HepG2 (cell line): ENCODE measurements at regions not wholly inside any gene's neighbourhood (a gene's known extent, or its start where the extent isn't known, plus 50 kb on each side); places are given as distances from the start of the nearest gene placed in this dataset.
A peak's percentile ranks its signal among the peaks of the same experiment; 100 is the strongest.

Experiments
- ATAC-seq: fragments of 200-7000 bp; cut with Tn5 transposase; 3 replicates; pipeline ENCODE4 v1.9.1; 2020; ENCODE audit warnings: mild to moderate bottlenecking, moderate library complexity
- BruUV-seq: library from RNA; stranded (reverse); fragments of 400-500 nt; replicated peaks from 2 replicates; lab custom pipeline; 2021; lab: Mats Ljungman, UMichigan
- CTCF ChIA-PET: fragments of 300-600 bp; formaldehyde crosslinking; extraction: SDS; loops from one replicate; lab custom pipeline; 2021; ENCODE audit warnings: low total read pairs, inconsistent platforms, low intra/inter-chr PET ratio; lab: Yijun Ruan, JAX
- POLR2A ChIA-PET: fragments of 350-600 bp; sonication (Branson Sonifier 250); formaldehyde crosslinking; loops from one replicate; lab custom pipeline; 2020; ENCODE audit warnings: antibody characterized with exemption, inconsistent platforms; lab: Yijun Ruan, JAX
- DNase-seq: peaks from one replicate; pipeline ENCODE4 v3.0.0-alpha.2; 2015; ENCODE audit warnings: low spot score
- FAIRE-seq: peaks from 3 replicates; lab custom pipeline; 2011; peaks lifted over from hg19 to GRCh38; lab: Jason Lieb, UNC
- H2AFZ ChIP-seq: one replicate; pipeline ENCODE4 v1.6.1; 2011; ENCODE audit warnings: low read length, inconsistent platforms
- H3K27ac ChIP-seq: fragments of 300-600 bp; 3 replicates; pipeline ENCODE4 v1.8.0; 2011; ENCODE audit warnings: mixed run types, mild to moderate bottlenecking, mixed read lengths, low read length, inconsistent platforms; ENCODE audit not compliant: insufficient read depth; ENCODE audit errors: extremely low read length
- H3K27me3 ChIP-seq, 2 experiments: fragments of 200-600 bp in 1 of 2; 2 replicates in 1 of 2; 3 replicates in 1 of 2; pipeline versions ENCODE4 v1.6.0 to v1.8.0; 2011; ENCODE audit warnings: low read length in 2 of 2, mild to moderate bottlenecking in 2 of 2, moderate library complexity in 2 of 2, inconsistent platforms in 1 of 2; ENCODE audit not compliant: insufficient read depth in 2 of 2, control insufficient read depth in 1 of 2
- H3K36me3 ChIP-seq, 2 experiments: fragments of 200-600 bp in 1 of 2; replicated peaks in 1 of 2; 2 replicates in 1 of 2; 3 replicates in 1 of 2; pipeline versions ENCODE4 v1.5.1 to v1.8.0; 2011; ENCODE audit warnings: low read length in 2 of 2, inconsistent platforms in 1 of 2; ENCODE audit not compliant: insufficient read depth in 2 of 2, control insufficient read depth in 1 of 2
- H3K4me1 ChIP-seq: 2 replicates; pipeline ENCODE4 v1.5.1; 2012; ENCODE audit warnings: low read length, inconsistent platforms; ENCODE audit not compliant: insufficient read depth
- H3K4me2 ChIP-seq: 2 replicates; pipeline ENCODE4 v1.6.0; 2011; ENCODE audit warnings: low read depth, low read length, inconsistent platforms
- H3K4me3 ChIP-seq, 3 experiments: fragments of 200-600 bp in 1 of 3; sonication (generic), shearing (Covaris generic) in 1 of 3; replicated peaks in 1 of 3; 2 replicates each; pipeline ENCODE4 v1.5.1; 2011 to 2016; ENCODE audit warnings: low read length in 3 of 3, inconsistent platforms in 2 of 3, low read depth in 2 of 3, mild to moderate bottlenecking in 2 of 3, control low read depth in 1 of 3, mixed read lengths in 1 of 3; ENCODE audit not compliant: insufficient read depth in 1 of 3
- H3K79me2 ChIP-seq: one replicate; pipeline ENCODE4 v1.6.1; 2011; ENCODE audit warnings: low read length, inconsistent platforms; ENCODE audit not compliant: insufficient read depth
- H3K9ac ChIP-seq: 2 replicates; pipeline ENCODE4 v1.6.0; 2011; ENCODE audit warnings: mild to moderate bottlenecking, low read depth, low read length, inconsistent platforms; ENCODE audit not compliant: insufficient read depth
- H3K9me3 ChIP-seq: 2 replicates; pipeline ENCODE4 v1.5.1; 2012; ENCODE audit warnings: mild to moderate bottlenecking, low read length
- H4K20me1 ChIP-seq: 2 replicates; pipeline ENCODE4 v1.6.0; 2011; ENCODE audit warnings: inconsistent platforms, mild to moderate bottlenecking, low read length, moderate library complexity; ENCODE audit not compliant: insufficient read depth
- CBX5 ChIP-seq: sonication (generic); formaldehyde crosslinking; IDR thresholded peaks from 2 replicates; pipeline ENCODE4 v1.4.0; 2020; ENCODE audit warnings: missing genetic modification reagents, borderline replicate concordance
- CEBPB ChIP-seq: IDR thresholded peaks from 2 replicates; pipeline ENCODE4 v1.6.1; 2011; ENCODE audit warnings: low read depth, low read length, improper control_type of control experiment, borderline replicate concordance
- ELF4 ChIP-seq: sonication (generic); formaldehyde crosslinking; IDR thresholded peaks from 2 replicates; pipeline ENCODE4 v1.5.0; 2020; ENCODE audit warnings: missing genetic modification reagents, mild to moderate bottlenecking, moderate library complexity, borderline replicate concordance
- GABPA ChIP-seq, 2 experiments: IDR thresholded peaks; 2 replicates each; pipeline ENCODE4 v1.6.1; 2011 to 2016; ENCODE audit warnings: low read depth in 2 of 2, low read length in 1 of 2, missing biosample characterization in 1 of 2, missing genetic modification characterization in 1 of 2
- JARID2 ChIP-seq: sonication (generic); formaldehyde crosslinking; IDR thresholded peaks from 2 replicates; pipeline ENCODE4 v1.8.1; 2023; ENCODE audit warnings: missing genetic modification reagents, inconsistent platforms; ENCODE audit not compliant: insufficient replicate concordance
- STAG1 ChIP-seq: sonication (generic); formaldehyde crosslinking; IDR thresholded peaks from 2 replicates; pipeline ENCODE4 v1.4.0; 2020; ENCODE audit warnings: missing genetic modification reagents
- TCF7L2 ChIP-seq: IDR thresholded peaks from 2 replicates; pipeline ENCODE4 v1.6.1; 2011; ENCODE audit warnings: mild to moderate bottlenecking, low read depth, low read length, moderate library complexity
- ZNF556 ChIP-seq: sonication (generic); formaldehyde crosslinking; IDR thresholded peaks from 2 replicates; pipeline ENCODE4 v1.4.0; 2020; ENCODE audit warnings: mild to moderate bottlenecking, missing genetic modification reagents, borderline replicate concordance
- ZNF652 ChIP-seq: IDR thresholded peaks from 2 replicates; pipeline ENCODE4 v1.6.1; 2016; ENCODE audit warnings: low read depth, borderline replicate concordance
- ZNF800 ChIP-seq: sonication (generic); formaldehyde crosslinking; IDR thresholded peaks from 2 replicates; pipeline ENCODE4 v1.4.0; 2020; ENCODE audit warnings: missing genetic modification reagents
- WGBS: methylation state at CpG from one replicate; pipeline ENCODE4 v1.1.6; 2017; ENCODE audit warnings: low lambda C conversion rate; 5-methylcytosine and 5-hydroxymethylcytosine counted together
- in situ Hi-C: cut with HindIII; loops from 2 replicates; pipeline ENCODE4 v1.10.0; 2017; ENCODE audit warnings: low pct_unique_long_range_greater_than_20kb; ENCODE audit not compliant: extremely low pct_ligation_motif_present
- intact Hi-C: fragments of 100-400 bp; cut with micrococcal nuclease; formaldehyde crosslinking; loops from one replicate; pipeline ENCODE4 v1.10.0; 2022; ENCODE audit not compliant: unreplicated experiment
- TF ChIP-seq, protein P1 (sequence below): sonication (generic); formaldehyde crosslinking; IDR thresholded peaks from 2 replicates; pipeline ENCODE4 v1.4.0; 2020; ENCODE audit warnings: missing genetic modification reagents, borderline replicate concordance
- TF ChIP-seq, protein P2 (sequence below): sonication (generic); formaldehyde crosslinking; IDR thresholded peaks from 2 replicates; pipeline ENCODE4 v1.5.0; 2020; ENCODE audit warnings: missing genetic modification reagents, mild to moderate bottlenecking, borderline replicate concordance

- Histone ChIP-seq H3K9ac (no peak overlapping the region), H3K4me2 (no peak overlapping the region), H3K36me3 (no peaks in the 10 kb centered on the region), H3K4me3 (no peak overlapping the region), H4K20me1 (no peaks in the 10 kb centered on the region), H3K79me2 (no peaks in the 10 kb centered on the region), H3K27me3 (no peaks in the 10 kb centered on the region), H3K9me3 (no peaks in the 10 kb centered on the region), H3K4me1 (no peaks in the 10 kb centered on the region), H3K27ac (no peak overlapping the region), H2AFZ (no peak overlapping the region)
- no TSS peak for BruUV-seq
- intact Hi-C loops, result no loop called here
- CTCF ChIA-PET, result no interaction called here
- FAIRE-seq (no peak), ATAC-seq (no peak), DNase-seq (no peak)
- POLR2A ChIA-PET, result no interaction called here
- TF ChIP-seq, protein P1, sequence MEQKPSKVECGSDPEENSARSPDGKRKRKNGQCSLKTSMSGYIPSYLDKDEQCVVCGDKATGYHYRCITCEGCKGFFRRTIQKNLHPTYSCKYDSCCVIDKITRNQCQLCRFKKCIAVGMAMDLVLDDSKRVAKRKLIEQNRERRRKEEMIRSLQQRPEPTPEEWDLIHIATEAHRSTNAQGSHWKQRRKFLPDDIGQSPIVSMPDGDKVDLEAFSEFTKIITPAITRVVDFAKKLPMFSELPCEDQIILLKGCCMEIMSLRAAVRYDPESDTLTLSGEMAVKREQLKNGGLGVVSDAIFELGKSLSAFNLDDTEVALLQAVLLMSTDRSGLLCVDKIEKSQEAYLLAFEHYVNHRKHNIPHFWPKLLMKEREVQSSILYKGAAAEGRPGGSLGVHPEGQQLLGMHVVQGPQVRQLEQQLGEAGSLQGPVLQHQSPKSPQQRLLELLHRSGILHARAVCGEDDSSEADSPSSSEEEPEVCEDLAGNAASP, result no peak
- TF ChIP-seq CEBPB, result peak; percentile 72; the same call in 1 of the 2 replicates
- in situ Hi-C loops, result no loop called here
Measured at GRCh38 chr10:55220975-55221374, 419.9 kb upstream of the PCDH15 start.

DNA sequence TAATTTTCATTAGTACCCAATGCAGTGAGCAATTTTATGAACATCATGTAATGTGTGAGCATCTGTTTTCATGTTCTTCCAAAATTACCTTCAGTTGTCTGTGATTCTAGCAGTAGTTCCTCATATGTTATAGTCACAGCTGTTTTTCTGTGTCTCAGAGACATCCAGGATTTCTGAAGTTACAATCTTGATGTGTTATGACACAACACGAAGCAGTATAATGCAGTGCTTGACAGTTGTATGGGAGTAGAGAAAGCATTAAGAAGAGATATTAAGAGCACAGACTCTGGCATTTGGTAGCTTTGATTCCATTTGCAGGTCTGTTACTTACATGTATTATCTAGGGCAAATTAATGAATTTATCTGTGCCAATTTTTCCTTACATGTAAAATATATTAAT is 414.7 kb upstream of the PCDH15 start:
- Histone ChIP-seq H3K27me3 (no peaks in the 10 kb centered on the region; a peak in 1 of 5 replicates), H3K79me2 (no peaks in the 10 kb centered on the region), H4K20me1 (no peaks in the 10 kb centered on the region), H3K36me3 (no peaks in the 10 kb centered on the region), H3K4me1 (no peaks in the 10 kb centered on the region), H3K9ac (no peak overlapping the region), H3K4me3 (no peak overlapping the region), H2AFZ (no peak overlapping the region), H3K9me3 (no peaks in the 10 kb centered on the region), H3K27ac (no peak overlapping the region), H3K4me2 (no peak overlapping the region)
- BruUV-seq, result no TSS peak
- DNase-seq (no peak), ATAC-seq (no peak), FAIRE-seq (no peak)
- in situ Hi-C loops, result no loop called here
- CTCF ChIA-PET, result no interaction called here
- POLR2A ChIA-PET, result no interaction called here
- WGBS, result 0% methylated on average over 1 of the region's 1 CpG
- intact Hi-C loops, result no loop called here
- TF ChIP-seq ZNF800 (CRISPR knock-in tag) (no peak), GABPA (IDR thresholded peaks at IDR 0.05; ENCODE audit: low read depth, low read length) (no peak), GABPA (CRISPR knock-in tag; IDR thresholded peaks at IDR 0.05; ENCODE audit: low read depth) (no peak), ZNF652 (CRISPR knock-in tag) (no peak), STAG1 (CRISPR knock-in tag) (no peak), ZNF556 (CRISPR knock-in tag) (no peak), TCF7L2 (no peak), CBX5 (CRISPR knock-in tag) (no peak), JARID2 (CRISPR knock-in tag) (no peak), ELF4 (no peak)
- TF ChIP-seq, protein P2, sequence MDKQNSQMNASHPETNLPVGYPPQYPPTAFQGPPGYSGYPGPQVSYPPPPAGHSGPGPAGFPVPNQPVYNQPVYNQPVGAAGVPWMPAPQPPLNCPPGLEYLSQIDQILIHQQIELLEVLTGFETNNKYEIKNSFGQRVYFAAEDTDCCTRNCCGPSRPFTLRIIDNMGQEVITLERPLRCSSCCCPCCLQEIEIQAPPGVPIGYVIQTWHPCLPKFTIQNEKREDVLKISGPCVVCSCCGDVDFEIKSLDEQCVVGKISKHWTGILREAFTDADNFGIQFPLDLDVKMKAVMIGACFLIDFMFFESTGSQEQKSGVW (CRISPR knock-in tag), result no peak
